ENCODE measurements at regions not wholly inside any gene's neighbourhood (a gene's known extent, or its start where the extent isn't known, plus 50 kb on each side); places are given as distances from the start of the nearest gene placed in this dataset.

DNA sequence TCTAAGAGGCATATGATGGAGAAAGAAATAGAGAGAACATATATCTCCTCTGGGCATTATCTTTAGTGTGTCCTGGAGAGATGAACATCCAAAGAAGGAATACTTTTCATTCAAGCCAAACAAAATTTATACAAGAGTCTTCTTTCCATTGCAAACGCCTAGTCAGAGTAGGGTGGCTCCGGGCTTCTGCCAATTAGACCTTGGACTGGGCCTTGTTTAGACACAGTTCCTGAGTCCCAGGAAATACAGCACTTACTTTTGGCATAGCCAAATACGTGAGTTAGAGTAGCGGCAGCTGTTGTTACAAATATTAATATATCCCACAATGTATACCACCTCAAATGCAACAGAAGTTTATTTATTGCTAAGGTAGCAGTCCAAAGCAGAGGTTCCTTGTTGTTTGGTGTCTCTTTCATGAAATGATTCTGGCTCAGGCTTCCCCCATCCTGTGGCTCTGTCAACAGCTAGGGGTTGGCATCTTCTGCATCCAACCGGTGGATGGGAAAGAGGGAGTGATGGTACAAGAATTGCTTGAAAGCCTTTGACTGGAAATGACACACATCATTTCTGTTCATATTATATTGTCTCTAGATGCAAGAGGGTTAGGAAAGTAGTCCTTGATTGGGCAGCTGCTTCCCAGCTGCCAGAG, 148.0 kb upstream of the SPACA1 start:
- WGBS, 2 donors (ENCODE audit: extremely low coverage in 2 of 2, insufficient read length in 2 of 2, insufficient replicate concordance in 1 of 2): no CpG with 5 or more reads among the region's 5 CpGs

GRCh38 chr6:87897663-87898062, 150.0 kb upstream of the SPACA1 start:
- no peak overlapping the region for H3K14ac ChIP-seq (ENCODE audit: low read length)
- WGBS, 2 donors (ENCODE audit: extremely low coverage in 2 of 2, insufficient read length in 2 of 2, insufficient replicate concordance in 1 of 2): no CpG with 5 or more reads among the region's 3 CpGs
- no peak overlapping the region for H2AK5ac ChIP-seq (ENCODE audit: low read depth, low read length)
- no peak overlapping the region for H2BK12ac ChIP-seq (ENCODE audit: low read length)
- no peak overlapping the region for H2AFZ ChIP-seq (ENCODE audit: low read length)
- no peak overlapping the region for H2BK120ac ChIP-seq (ENCODE audit: low read depth, low read length)
- no peak overlapping the region for H2BK15ac ChIP-seq (ENCODE audit: low read length)
- no peak overlapping the region for H4K8ac ChIP-seq (ENCODE audit: low read depth, low read length)
- H3K27me3 ChIP-seq (ENCODE audit: control insufficient read depth in 3 of 3, insufficient read depth in 3 of 3, low read depth in 1 of 3, low read length in 3 of 3): no peaks in the 10 kb centered on the region
- H2BK5ac ChIP-seq (ENCODE audit: low read length): no peak overlapping the region
- H3K27ac ChIP-seq (replicated peaks; ENCODE audit: low read length): no peak overlapping the region
- no peak overlapping the region for H4K91ac ChIP-seq (ENCODE audit: low read depth, low read length, poor library complexity)
- H3K18ac ChIP-seq (ENCODE audit: low read length): no peak overlapping the region
- no peak overlapping the region for H3K4me2 ChIP-seq (ENCODE audit: insufficient read depth, low read length, poor library complexity, severe bottlenecking)
- no peak for DNase-seq (ENCODE audit: low spot score)
- H3K23ac ChIP-seq (ENCODE audit: low read depth, low read length, poor library complexity): no peak overlapping the region
- H3K9me3 ChIP-seq (replicated peaks in 1 of 2; ENCODE audit: control insufficient read depth in 2 of 2, insufficient read depth in 1 of 2, low read depth in 1 of 2, low read length in 2 of 2): no peaks in the 10 kb centered on the region
- H3K4ac ChIP-seq (ENCODE audit: low read length): no peak overlapping the region
- no peak overlapping the region for H3K9ac ChIP-seq (ENCODE audit: low read depth, low read length, poor library complexity)
- H3K4me3 ChIP-seq (ENCODE audit: low read length in 2 of 2): no peak overlapping the region
- no peaks in the 10 kb centered on the region for H3K36me3 ChIP-seq (replicated peaks in 1 of 2; ENCODE audit: control insufficient read depth in 2 of 2, insufficient read depth in 2 of 2, low read length in 2 of 2)
- H3K79me1 ChIP-seq (ENCODE audit: low read depth, low read length): no peaks in the 10 kb centered on the region
- peaks cover 0 to 3% of the 10 kb centered on the region in 2 donors for H3K4me1 ChIP-seq (ENCODE audit: control insufficient read depth in 2 of 2, insufficient read depth in 1 of 2, low read depth in 1 of 2, low read length in 2 of 2)

More for the DNA sequence above, 148.0 kb upstream of the SPACA1 start:
- no peak for DNase-seq (ENCODE audit: low spot score)
- Histone ChIP-seq H3K4me2 (ENCODE audit: insufficient read depth, low read length, poor library complexity, severe bottlenecking) (no peak overlapping the region), H3K4me1 (ENCODE audit: control insufficient read depth in 2 of 2, insufficient read depth in 1 of 2, low read depth in 1 of 2, low read length in 2 of 2) (peaks cover 7 to 17% of the 10 kb centered on the region in 2 donors), H2AK5ac (ENCODE audit: low read depth, low read length) (no peak overlapping the region), H2AFZ (ENCODE audit: low read length) (no peak overlapping the region), H4K8ac (ENCODE audit: low read depth, low read length) (no peak overlapping the region), H2BK5ac (ENCODE audit: low read length) (no peak overlapping the region), H3K4me3 (ENCODE audit: low read length in 2 of 2) (no peak overlapping the region), H3K9ac (ENCODE audit: low read depth, low read length, poor library complexity) (no peak overlapping the region), H4K91ac (ENCODE audit: low read depth, low read length, poor library complexity) (no peak overlapping the region), H3K36me3 (replicated peaks in 1 of 2; ENCODE audit: control insufficient read depth in 2 of 2, insufficient read depth in 2 of 2, low read length in 2 of 2) (no peaks in the 10 kb centered on the region), H2BK12ac (ENCODE audit: low read length) (no peak overlapping the region), H3K23ac (ENCODE audit: low read depth, low read length, poor library complexity) (no peak overlapping the region), H3K18ac (ENCODE audit: low read length) (no peak overlapping the region), H2BK15ac (ENCODE audit: low read length) (no peak overlapping the region), H2BK120ac (ENCODE audit: low read depth, low read length) (no peak overlapping the region), H3K9me3 (replicated peaks in 1 of 2; ENCODE audit: control insufficient read depth in 2 of 2, insufficient read depth in 1 of 2, low read depth in 1 of 2, low read length in 2 of 2) (no peaks in the 10 kb centered on the region), H3K14ac (ENCODE audit: low read length) (no peak overlapping the region), H3K27me3 (ENCODE audit: control insufficient read depth in 3 of 3, insufficient read depth in 3 of 3, low read depth in 1 of 3, low read length in 3 of 3) (no peaks in the 10 kb centered on the region), H3K79me1 (ENCODE audit: low read depth, low read length) (no peaks in the 10 kb centered on the region), H3K4ac (ENCODE audit: low read length) (no peak overlapping the region), H3K27ac (replicated peaks; ENCODE audit: low read length) (no peak overlapping the region)

- Histone ChIP-seq H3K23ac (ENCODE audit: low read depth, low read length, poor library complexity) (no peak overlapping the region), H3K36me3 (replicated peaks in 1 of 2; ENCODE audit: control insufficient read depth in 2 of 2, insufficient read depth in 2 of 2, low read length in 2 of 2) (no peaks in the 10 kb centered on the region), H3K27me3 (ENCODE audit: control insufficient read depth in 3 of 3, insufficient read depth in 3 of 3, low read depth in 1 of 3, low read length in 3 of 3) (no peaks in the 10 kb centered on the region), H3K14ac (ENCODE audit: low read length) (no peak overlapping the region), H4K8ac (ENCODE audit: low read depth, low read length) (no peak overlapping the region), H2BK5ac (ENCODE audit: low read length) (no peak overlapping the region), H2AFZ (ENCODE audit: low read length) (peak overlapping the region; percentile 38), H4K91ac (ENCODE audit: low read depth, low read length, poor library complexity) (no peak overlapping the region), H3K9ac (ENCODE audit: low read depth, low read length, poor library complexity) (no peak overlapping the region), H2BK15ac (ENCODE audit: low read length) (no peak overlapping the region), H3K9me3 (replicated peaks in 1 of 2; ENCODE audit: control insufficient read depth in 2 of 2, insufficient read depth in 1 of 2, low read depth in 1 of 2, low read length in 2 of 2) (no peaks in the 10 kb centered on the region), H3K79me1 (ENCODE audit: low read depth, low read length) (no peaks in the 10 kb centered on the region), H2BK120ac (ENCODE audit: low read depth, low read length) (no peak overlapping the region), H3K4ac (ENCODE audit: low read length) (no peak overlapping the region), H2AK5ac (ENCODE audit: low read depth, low read length) (no peak overlapping the region), H3K18ac (ENCODE audit: low read length) (no peak overlapping the region), H3K27ac (replicated peaks; ENCODE audit: low read length) (no peak overlapping the region), H3K4me1 (ENCODE audit: control insufficient read depth in 2 of 2, insufficient read depth in 1 of 2, low read depth in 1 of 2, low read length in 2 of 2) (no peaks in the 10 kb centered on the region), H3K4me3 (ENCODE audit: low read length in 2 of 2) (no peak overlapping the region), H2BK12ac (ENCODE audit: low read length) (no peak overlapping the region), H3K4me2 (ENCODE audit: insufficient read depth, low read length, poor library complexity, severe bottlenecking) (no peak overlapping the region)
- no peak for DNase-seq (ENCODE audit: low spot score)
These were observed 150.6 kb upstream of the SPACA1 start for GRCh38 chr6:87897013-87897412.

GRCh38 chr6:87887266-87887665, 160.4 kb upstream of the SPACA1 start:
- no peak for DNase-seq (ENCODE audit: low spot score)
- Histone ChIP-seq H3K18ac (ENCODE audit: low read length) (no peak overlapping the region), H3K14ac (ENCODE audit: low read length) (no peak overlapping the region), H3K4ac (ENCODE audit: low read length) (no peak overlapping the region), H3K4me3 (ENCODE audit: low read length in 2 of 2) (no peak overlapping the region), H2BK5ac (ENCODE audit: low read length) (no peak overlapping the region), H3K27me3 (ENCODE audit: control insufficient read depth in 3 of 3, insufficient read depth in 3 of 3, low read depth in 1 of 3, low read length in 3 of 3) (no peaks in the 10 kb centered on the region), H3K27ac (replicated peaks; ENCODE audit: low read length) (no peak overlapping the region), H2AFZ (ENCODE audit: low read length) (no peak overlapping the region), H3K9me3 (replicated peaks in 1 of 2; ENCODE audit: control insufficient read depth in 2 of 2, insufficient read depth in 1 of 2, low read depth in 1 of 2, low read length in 2 of 2) (no peaks in the 10 kb centered on the region), H3K23ac (ENCODE audit: low read depth, low read length, poor library complexity) (no peak overlapping the region), H3K4me1 (ENCODE audit: control insufficient read depth in 2 of 2, insufficient read depth in 1 of 2, low read depth in 1 of 2, low read length in 2 of 2) (no peaks in the 10 kb centered on the region), H4K8ac (ENCODE audit: low read depth, low read length) (no peak overlapping the region), H4K91ac (ENCODE audit: low read depth, low read length, poor library complexity) (no peak overlapping the region), H3K79me1 (ENCODE audit: low read depth, low read length) (no peaks in the 10 kb centered on the region), H3K4me2 (ENCODE audit: insufficient read depth, low read length, poor library complexity, severe bottlenecking) (no peak overlapping the region), H2BK15ac (ENCODE audit: low read length) (no peak overlapping the region), H3K36me3 (replicated peaks in 1 of 2; ENCODE audit: control insufficient read depth in 2 of 2, insufficient read depth in 2 of 2, low read length in 2 of 2) (no peaks in the 10 kb centered on the region), H2BK120ac (ENCODE audit: low read depth, low read length) (no peak overlapping the region), H2AK5ac (ENCODE audit: low read depth, low read length) (no peak overlapping the region), H2BK12ac (ENCODE audit: low read length) (no peak overlapping the region), H3K9ac (ENCODE audit: low read depth, low read length, poor library complexity) (no peak overlapping the region)
- no CpG with 5 or more reads among the region's 2 CpGs for WGBS, 2 donors (ENCODE audit: extremely low coverage in 2 of 2, insufficient read length in 2 of 2, insufficient replicate concordance in 1 of 2)

All from neuronal stem cell (in vitro differentiated cells).